Common myeloid progenitor, CD34-positive (primary cell): ENCODE measurements at regions not wholly inside any gene's neighbourhood (a gene's known extent, or its start where the extent isn't known, plus 50 kb on each side); places are given as distances from the start of the nearest gene placed in this dataset.
"Not testable (repeated sequence)": the region's sequence is repeated elsewhere in the genome, so short reads cannot be mapped to it uniquely, and the experiment has no call there.

Experiments
- CTCF ChIA-PET: fragments of 350-600 bp; sonication (Branson Sonifier 250); formaldehyde crosslinking; loops from one replicate; lab custom pipeline; 2021; ENCODE audit warnings: antibody characterized with exemption; lab: Charles Lee
- POLR2A ChIA-PET: fragments of 350-600 bp; sonication (Branson Sonifier 250); formaldehyde crosslinking; loops from one replicate; lab custom pipeline; 2021; ENCODE audit warnings: antibody characterized with exemption; lab: Charles Lee
- DNase-seq, 3 donors: peaks; one replicate each; pipeline versions ENCODE4 v3.0.0 to v3.0.0-alpha.2; 2013
- H3K27ac ChIP-seq, 2 experiments: 1 replicate in 1 of 2; 2 replicates in 1 of 2; pipeline ENCODE4 v1.7.0; 2013; ENCODE audit warnings: inconsistent platforms in 2 of 2, low read length in 2 of 2, mild to moderate bottlenecking in 2 of 2, low read depth in 1 of 2, moderate library complexity in 1 of 2; ENCODE audit not compliant: severe bottlenecking in 2 of 2, insufficient read depth in 1 of 2, poor library complexity in 1 of 2
- H3K27me3 ChIP-seq, 5 experiments: replicated peaks in 2 of 5; 1 replicate in 3 of 5; 2 replicates in 2 of 5; pipeline versions ENCODE4 v1.6.1 to v1.7.0; 2013; ENCODE audit warnings: low read length in 4 of 5, mild to moderate bottlenecking in 2 of 5, moderate library complexity in 2 of 5, inconsistent platforms in 1 of 5; ENCODE audit not compliant: insufficient read depth in 5 of 5, control insufficient read depth in 4 of 5
- H3K36me3 ChIP-seq, 4 experiments: 1 replicate in 2 of 4; 2 replicates in 2 of 4; pipeline versions ENCODE4 v1.6.1 to v1.7.0; 2013; ENCODE audit warnings: low read length in 3 of 4, control low read depth in 1 of 4, mild to moderate bottlenecking in 1 of 4; ENCODE audit not compliant: control insufficient read depth in 4 of 4, insufficient read depth in 4 of 4
- H3K4me1 ChIP-seq, 4 experiments: 1 replicate in 3 of 4; 2 replicates in 1 of 4; pipeline versions ENCODE4 v1.6.1 to v1.7.1; 2013; ENCODE audit warnings: low read length in 3 of 4, mild to moderate bottlenecking in 3 of 4, control low read depth in 1 of 4, inconsistent platforms in 1 of 4, moderate library complexity in 1 of 4; ENCODE audit not compliant: control insufficient read depth in 4 of 4, insufficient read depth in 4 of 4; ENCODE audit errors: control extremely low read depth in 1 of 4
- H3K4me3 ChIP-seq, 7 experiments: 1 replicate in 4 of 7; 2 replicates in 3 of 7; pipeline versions ENCODE4 v1.5.1 to v1.7.0; 2013; ENCODE audit warnings: mild to moderate bottlenecking in 7 of 7, low read length in 6 of 7, moderate library complexity in 6 of 7, inconsistent platforms in 2 of 7, low read depth in 2 of 7, control low read depth in 1 of 7; ENCODE audit not compliant: insufficient read depth in 4 of 7, control insufficient read depth in 1 of 7; ENCODE audit errors: extremely low read depth in 1 of 7
- H3K9me3 ChIP-seq, 5 experiments: 1 replicate in 4 of 5; 2 replicates in 1 of 5; pipeline versions ENCODE4 v1.6.1 to v1.7.1; 2013; ENCODE audit warnings: low read length in 4 of 5, mild to moderate bottlenecking in 2 of 5, inconsistent platforms in 1 of 5, low read depth in 1 of 5, moderate library complexity in 1 of 5; ENCODE audit not compliant: control insufficient read depth in 4 of 5, insufficient read depth in 2 of 5; ENCODE audit errors: control extremely low read depth in 1 of 5
- WGBS: methylation state at CpG from one replicate; pipeline ENCODE4 v1.1.5; 2013; ENCODE audit not compliant: insufficient coverage; 5-methylcytosine and 5-hydroxymethylcytosine counted together

GRCh38 chr4:174183259-174183658, 100.2 kb downstream of the FBXO8 start:
- Histone ChIP-seq H3K4me3 (no peak overlapping the region), H3K9me3 (peaks cover 0 to 1% (median 0%) of the 10 kb centered on the region in 5 experiments), H3K27ac (no peak overlapping the region), H3K36me3 (no peaks in the 10 kb centered on the region), H3K4me1 (no peaks in the 10 kb centered on the region), H3K27me3 (peaks cover 2 to 45% (median 11%) of the 10 kb centered on the region in 5 experiments)
- DNase-seq: no peak
- ChIA-PET CTCF (no interaction called here), POLR2A (no interaction called here)

DNA sequence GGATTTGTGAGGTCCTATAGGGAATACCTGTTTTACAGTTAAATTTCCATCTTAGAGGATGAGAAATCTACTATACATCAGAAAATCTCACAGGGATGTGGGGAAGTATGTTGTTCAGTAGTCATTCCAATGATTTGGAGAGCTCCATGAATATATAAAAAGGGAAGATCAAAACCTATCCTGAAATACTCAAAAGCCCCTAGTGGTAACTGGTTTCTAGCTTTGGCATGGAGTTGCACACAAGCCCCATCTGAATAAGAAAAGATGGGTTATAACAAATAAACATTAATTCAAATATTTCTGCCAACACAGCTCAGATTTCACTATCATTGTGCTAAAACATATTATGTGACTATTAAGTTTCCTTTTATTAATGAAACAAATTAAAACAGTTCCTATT, 101.6 kb downstream of the FBXO8 start:
- CTCF ChIA-PET: no interaction called here
- no peak for DNase-seq
- Histone ChIP-seq H3K27ac (no peak overlapping the region), H3K9me3 (peaks cover 0 to 1% (median 0%) of the 10 kb centered on the region in 5 experiments), H3K4me3 (no peak overlapping the region), H3K4me1 (no peaks in the 10 kb centered on the region), H3K27me3 (peaks cover 6 to 48% (median 14%) of the 10 kb centered on the region in 5 experiments), H3K36me3 (no peaks in the 10 kb centered on the region)
- POLR2A ChIA-PET: no interaction called here

DNA sequence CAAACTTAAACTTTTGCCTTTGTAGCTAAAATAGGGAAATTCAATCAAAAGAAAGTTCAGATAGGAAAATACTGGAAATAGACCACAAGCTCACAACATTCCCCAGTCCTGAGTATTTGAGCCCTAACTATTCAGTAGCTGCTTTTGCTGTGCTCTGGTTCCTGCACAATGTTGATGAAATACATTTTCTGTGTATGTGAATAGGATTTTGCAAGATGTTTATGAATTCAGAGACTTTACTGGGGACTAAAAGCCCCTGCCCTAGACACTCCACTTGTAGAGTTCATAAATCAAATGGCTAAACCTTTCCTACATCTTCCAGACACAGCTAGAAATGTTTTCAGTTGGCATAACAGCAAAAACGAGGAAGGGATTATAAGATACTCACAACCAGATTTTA, 105.9 kb downstream of the FBXO8 start:
- H3K27ac ChIP-seq: no peak overlapping the region
- no peak overlapping the region for H3K4me3 ChIP-seq
- no peaks in the 10 kb centered on the region for H3K36me3 ChIP-seq
- no CpG with 5 or more reads among the region's 1 CpG for WGBS
- DNase-seq: no peak
- no peaks in the 10 kb centered on the region for H3K9me3 ChIP-seq
- CTCF ChIA-PET: no interaction called here
- H3K4me1 ChIP-seq: no peaks in the 10 kb centered on the region
- POLR2A ChIA-PET: no interaction called here
- H3K27me3 ChIP-seq: peaks cover 6 to 30% (median 8%) of the 10 kb centered on the region in 5 experiments

GRCh38 chr4:174175836-174176235, 107.6 kb downstream of the FBXO8 start:
- DNase-seq, H3K4me3 ChIP-seq, H3K9me3 ChIP-seq, H3K36me3 ChIP-seq, CTCF ChIA-PET, H3K27ac ChIP-seq, H3K4me1 ChIP-seq: not testable (repeated sequence)
- POLR2A ChIA-PET: interaction anchor here (0.6 kb wide), 1 partner anchor 1239 kb away, joined by 3 read pairs; no protein-coding TSS in a partner anchor
- WGBS: 96% methylated on average over 4 of the region's 4 CpGs
- H3K27me3 ChIP-seq: peaks cover 6 to 27% (median 14%) of the 10 kb centered on the region in 5 experiments

DNA sequence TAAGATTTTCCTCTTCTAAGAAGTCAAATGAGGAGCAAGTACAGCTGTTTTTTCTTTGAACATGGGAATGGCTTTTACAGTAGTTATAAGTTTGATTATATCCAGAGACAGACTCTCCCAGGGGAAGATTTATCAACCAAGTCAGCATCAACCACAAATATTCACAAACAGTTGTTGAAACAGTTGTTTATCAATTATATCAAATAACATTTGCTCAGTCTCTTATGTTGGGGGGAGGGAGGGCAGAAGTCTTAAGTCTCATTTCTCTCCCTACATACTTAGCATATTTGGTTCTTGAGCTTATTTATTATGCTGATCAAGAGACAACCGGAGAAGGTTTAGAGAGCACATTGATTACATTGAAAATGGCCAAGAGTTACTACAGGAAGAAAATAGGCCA, 110.1 kb downstream of the FBXO8 start:
- no peak for DNase-seq
- CTCF ChIA-PET: no interaction called here
- no peak overlapping the region for H3K27ac ChIP-seq
- H3K4me3 ChIP-seq: no peak overlapping the region
- no CpG with 5 or more reads among the region's 1 CpG for WGBS
- POLR2A ChIA-PET: no interaction called here
- no peaks in the 10 kb centered on the region for H3K9me3 ChIP-seq
- no peaks in the 10 kb centered on the region for H3K36me3 ChIP-seq
- no peaks in the 10 kb centered on the region for H3K4me1 ChIP-seq
- H3K27me3 ChIP-seq: peaks cover 4 to 30% (median 12%) of the 10 kb centered on the region in 5 experiments

DNA sequence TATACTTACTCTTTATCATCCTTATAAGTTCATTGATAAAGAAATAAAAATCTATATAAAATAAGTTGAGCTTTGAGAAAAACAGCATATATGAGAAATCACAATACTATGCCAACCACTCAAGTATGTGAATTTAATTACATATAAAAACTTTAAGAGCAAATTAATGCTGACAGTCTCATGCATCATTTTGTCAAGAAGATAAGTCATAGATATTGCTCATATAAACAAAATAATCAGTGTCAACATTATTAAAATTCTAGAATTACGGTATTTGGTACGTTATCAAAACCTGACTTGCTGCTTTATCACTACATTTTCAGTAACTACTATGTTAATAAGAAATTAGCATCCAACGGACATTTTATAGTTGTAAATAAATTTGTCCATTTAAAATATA, 111.2 kb downstream of the FBXO8 start:
- WGBS: no CpG with 5 or more reads among the region's 3 CpGs
- Histone ChIP-seq H3K4me1 (no peaks in the 10 kb centered on the region), H3K27me3 (peaks cover 4 to 25% (median 6%) of the 10 kb centered on the region in 5 experiments), H3K9me3 (no peaks in the 10 kb centered on the region), H3K36me3 (no peaks in the 10 kb centered on the region), H3K4me3 (no peak overlapping the region), H3K27ac (no peak overlapping the region)
- DNase-seq: no peak
- ChIA-PET CTCF (no interaction called here), POLR2A (no interaction called here)

DNA sequence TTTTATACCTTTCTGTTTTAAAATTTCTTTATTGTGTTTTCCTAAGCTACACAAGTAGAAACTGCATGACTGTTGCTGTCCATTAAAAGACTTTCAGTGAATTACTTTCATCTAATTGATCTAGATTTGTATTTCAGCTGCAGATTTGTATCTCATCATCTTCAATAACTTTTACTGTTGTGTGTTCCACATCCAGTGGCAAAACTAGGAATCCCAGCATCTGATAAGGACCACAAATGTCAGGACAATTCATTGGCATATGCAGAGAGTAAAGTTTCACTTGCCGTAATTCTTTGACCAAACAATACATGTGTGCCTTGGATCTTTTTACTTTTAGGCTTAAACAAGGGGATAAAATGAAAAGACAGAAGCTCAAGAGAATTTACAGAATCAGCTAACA, 112.6 kb downstream of the FBXO8 start:
- Histone ChIP-seq H3K27me3 (peaks cover 0 to 17% (median 8%) of the 10 kb centered on the region in 5 experiments), H3K4me3 (no peak overlapping the region), H3K4me1 (no peaks in the 10 kb centered on the region), H3K9me3 (no peaks in the 10 kb centered on the region), H3K36me3 (no peaks in the 10 kb centered on the region), H3K27ac (no peak overlapping the region)
- no peak for DNase-seq
- ChIA-PET POLR2A (interaction anchor here (0.6 kb wide), 1 partner anchor 20 kb away, joined by 3 read pairs; no protein-coding TSS in a partner anchor), CTCF (no interaction called here)
- WGBS: 100% methylated on average over 1 of the region's 1 CpG
